BJ (cell line): ENCODE measurements at regions not wholly inside any gene's neighbourhood (a gene's known extent, or its start where the extent isn't known, plus 50 kb on each side); places are given as distances from the start of the nearest gene placed in this dataset.

ENCODE experiments used
- CTCF ChIA-PET: fragments of 350-600 bp; formaldehyde crosslinking; extraction: SDS; loops from one replicate; lab custom pipeline; 2021; ENCODE audit warnings: antibody characterized with exemption, inconsistent platforms; lab: Yijun Ruan, JAX
- POLR2A ChIA-PET: fragments of 300-600 bp; sonication (Branson Sonifier 250); formaldehyde crosslinking; extraction: SDS; loops from one replicate; lab custom pipeline; 2021; ENCODE audit warnings: antibody characterized with exemption; lab: Charles Lee
- DNase-seq: peaks from one replicate; pipeline ENCODE4 v3.0.0-alpha.2; 2011; ENCODE audit warnings: low read depth
- H3K27me3 ChIP-seq: 2 replicates; pipeline ENCODE4 v1.6.0; 2011; ENCODE audit warnings: low read length; ENCODE audit not compliant: control insufficient read depth, insufficient read depth
- H3K36me3 ChIP-seq: 2 replicates; pipeline ENCODE4 v1.5.1; 2011; ENCODE audit warnings: low read length; ENCODE audit not compliant: control insufficient read depth, insufficient read depth
- H3K4me3 ChIP-seq: 2 replicates; pipeline ENCODE4 v1.5.1; 2011; ENCODE audit warnings: low read depth, mild to moderate bottlenecking, control low read depth, low read length
- CTCF ChIP-seq: IDR thresholded peaks from 2 replicates; pipeline ENCODE4 v1.5.1; 2011; ENCODE audit warnings: low read depth, mild to moderate bottlenecking, control low read depth, inconsistent platforms, low read length, moderate library complexity; ENCODE audit not compliant: insufficient read depth

- Histone ChIP-seq H3K4me3 (no peak overlapping the region), H3K36me3 (no peaks in the 10 kb centered on the region), H3K27me3 (no peaks in the 10 kb centered on the region)
- ChIA-PET CTCF (no interaction called here), POLR2A (no interaction called here)
- TF ChIP-seq CTCF, result no peak
- DNase-seq, result no peak
Measured at GRCh38 chr18:34959211-34959829, 81.9 kb upstream of the MAPRE2 start.

- TF ChIP-seq CTCF, result no peak
- ChIA-PET CTCF (interaction anchor here (0.8 kb wide), 1 partner anchor 298 kb away, joined by 3 read pairs; no protein-coding TSS in a partner anchor), POLR2A (no interaction called here)
- no peaks in the 10 kb centered on the region for H3K27me3 ChIP-seq
- DNase-seq, result no peak
- no peaks in the 10 kb centered on the region for H3K36me3 ChIP-seq
- no peak overlapping the region for H3K4me3 ChIP-seq
Measured at GRCh38 chr18:34959989-34960388, 81.2 kb upstream of the MAPRE2 start.

- no peaks in the 10 kb centered on the region; the same call in 1 of the 2 replicates for H3K27me3 ChIP-seq
- H3K4me3 ChIP-seq, result no peak overlapping the region
- POLR2A ChIA-PET, result interaction anchor here (0.6 kb wide), 1 partner anchor 161 kb away, joined by 5 read pairs; no protein-coding TSS in a partner anchor
- no peaks in the 10 kb centered on the region for H3K36me3 ChIP-seq
- CTCF ChIA-PET, result interaction anchor here (0.8 kb wide), 1 partner anchor 1319 kb away, joined by 3 read pairs; no protein-coding TSS in a partner anchor
- no peak for TF ChIP-seq CTCF
- no peak for DNase-seq
Measured at GRCh38 chr18:34965108-34965507, 76.1 kb upstream of the MAPRE2 start.

- POLR2A ChIA-PET, result interaction anchor here (0.6 kb wide), 1 partner anchor 161 kb away, joined by 5 read pairs; no protein-coding TSS in a partner anchor
- CTCF ChIA-PET, result no interaction called here
- no peak for TF ChIP-seq CTCF
- Histone ChIP-seq H3K4me3 (no peak overlapping the region), H3K36me3 (no peaks in the 10 kb centered on the region), H3K27me3 (no peaks in the 10 kb centered on the region; the same call in 1 of the 2 replicates)
- no peak for DNase-seq
Measured at GRCh38 chr18:34965566-34965965, 75.6 kb upstream of the MAPRE2 start.

- no peak overlapping the region for H3K4me3 ChIP-seq
- H3K27me3 ChIP-seq, result peaks cover 1% of the 10 kb centered on the region
- H3K36me3 ChIP-seq, result no peaks in the 10 kb centered on the region
- TF ChIP-seq CTCF, result no peak
- ChIA-PET POLR2A (no interaction called here), CTCF (no interaction called here)
- no peak for DNase-seq
Measured at GRCh38 chr18:34970106-34970505, 71.1 kb upstream of the MAPRE2 start.
